HG03103 (cell line): ENCODE measurements at regions not wholly inside any gene's neighbourhood (a gene's known extent, or its start where the extent isn't known, plus 50 kb on each side); places are given as distances from the start of the nearest gene placed in this dataset.

Experiments used
- ATAC-seq: cut with Tn5 transposase; IDR thresholded peaks from one replicate; pipeline ENCODE4 v1.9.1; 2021; ENCODE audit warnings: low read depth; ENCODE audit not compliant: unreplicated experiment

- no peak for ATAC-seq
Observed at GRCh38 chr21:19878133-19878532, 1120.1 kb upstream of the NCAM2 start.

- no peak for ATAC-seq
Observed at GRCh38 chr21:19899645-19900044, 1098.6 kb upstream of the NCAM2 start.

GRCh38 chr21:19900149-19900548 lies 1098.1 kb upstream of the NCAM2 start:
- no peak for ATAC-seq

- ATAC-seq: no peak
Observed at GRCh38 chr21:19908390-19908789, 1089.8 kb upstream of the NCAM2 start.

GRCh38 chr21:19914028-19914427 lies 1084.2 kb upstream of the NCAM2 start:
- ATAC-seq: no peak

GRCh38 chr21:19921211-19921610 lies 1077.0 kb upstream of the NCAM2 start:
- ATAC-seq: no peak

GRCh38 chr21:19922122-19922521 lies 1076.1 kb upstream of the NCAM2 start:
- ATAC-seq: no peak

GRCh38 chr21:19935467-19935866 lies 1062.7 kb upstream of the NCAM2 start:
- no peak for ATAC-seq

- no peak for ATAC-seq
Observed at GRCh38 chr21:19937619-19938018, 1060.6 kb upstream of the NCAM2 start.

- ATAC-seq: no peak
Observed at GRCh38 chr21:19941626-19942025, 1056.6 kb upstream of the NCAM2 start.

- no peak for ATAC-seq
Observed at GRCh38 chr21:19950347-19950746, 1047.9 kb upstream of the NCAM2 start.

GRCh38 chr21:19969156-19969555 lies 1029.1 kb upstream of the NCAM2 start:
- ATAC-seq: no peak

- ATAC-seq: no peak
Observed at GRCh38 chr21:19981938-19982337, 1016.3 kb upstream of the NCAM2 start.

GRCh38 chr21:19986396-19986795 lies 1011.8 kb upstream of the NCAM2 start:
- no peak for ATAC-seq

- ATAC-seq: no peak
Observed at GRCh38 chr21:19987671-19988070, 1010.5 kb upstream of the NCAM2 start.

- no peak for ATAC-seq
Observed at GRCh38 chr21:19992540-19992939, 1005.7 kb upstream of the NCAM2 start.

GRCh38 chr21:19993268-19993667 lies 1004.9 kb upstream of the NCAM2 start:
- no peak for ATAC-seq

GRCh38 chr21:19995253-19995652 lies 1003.0 kb upstream of the NCAM2 start:
- no peak for ATAC-seq

- no peak for ATAC-seq
Observed at GRCh38 chr21:19998453-19998852, 999.8 kb upstream of the NCAM2 start.

GRCh38 chr21:19999369-20000272 lies 998.6 kb upstream of the NCAM2 start:
- no peak for ATAC-seq

- no peak for ATAC-seq
Observed at GRCh38 chr21:20004367-20004766, 993.8 kb upstream of the NCAM2 start.

- no peak for ATAC-seq
Observed at GRCh38 chr21:20010691-20011200, 987.5 kb upstream of the NCAM2 start.
